Fibroblast of skin of back (primary cell): ENCODE measurements at regions not wholly inside any gene's neighbourhood (a gene's known extent, or its start where the extent isn't known, plus 50 kb on each side); places are given as distances from the start of the nearest gene placed in this dataset.
A peak's percentile ranks its signal among the peaks of the same experiment; 100 is the strongest.

ENCODE experiments used
- DNase-seq: peaks from one replicate; pipeline ENCODE4 v3.0.0-alpha.2; 2013

DNA sequence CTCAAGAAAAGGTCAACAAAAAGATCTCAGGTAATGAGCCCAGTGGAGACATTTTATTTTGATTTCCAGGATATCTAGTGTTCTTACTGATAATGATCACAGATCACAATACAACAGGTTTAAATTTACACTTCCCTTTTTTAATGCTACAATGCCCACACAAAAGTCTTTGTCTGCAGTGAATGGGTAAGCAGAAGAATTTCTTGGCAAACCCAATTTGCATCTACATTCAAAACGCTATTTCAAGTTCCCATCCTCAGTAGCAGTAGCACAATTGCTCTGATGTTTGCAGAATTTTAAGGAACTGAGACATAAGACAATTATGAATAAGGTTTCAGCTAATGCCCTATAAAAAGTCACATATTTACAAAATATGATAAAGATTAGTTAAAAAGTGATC is 929.4 kb upstream of the PIK3C3 start:
- no peak for DNase-seq

DNA sequence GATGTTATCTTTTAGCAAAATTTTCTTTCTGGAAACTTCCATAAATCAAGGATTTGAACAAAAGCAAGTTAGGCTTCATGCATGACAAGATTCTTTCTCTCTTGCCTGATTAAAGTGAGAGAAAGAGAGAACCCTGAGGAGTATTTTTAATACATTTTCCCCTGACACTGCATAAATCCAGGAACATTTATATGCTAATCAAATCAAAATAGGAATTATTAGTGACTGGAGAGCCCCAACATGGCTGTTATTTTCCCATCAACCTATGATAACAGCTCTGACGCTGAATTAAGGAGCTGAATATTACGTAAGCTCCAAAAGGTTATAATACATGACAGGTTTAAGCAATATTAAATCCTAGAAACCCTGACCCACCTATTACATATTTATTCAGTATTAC is 930.2 kb upstream of the PIK3C3 start:
- DNase-seq = no peak

DNA sequence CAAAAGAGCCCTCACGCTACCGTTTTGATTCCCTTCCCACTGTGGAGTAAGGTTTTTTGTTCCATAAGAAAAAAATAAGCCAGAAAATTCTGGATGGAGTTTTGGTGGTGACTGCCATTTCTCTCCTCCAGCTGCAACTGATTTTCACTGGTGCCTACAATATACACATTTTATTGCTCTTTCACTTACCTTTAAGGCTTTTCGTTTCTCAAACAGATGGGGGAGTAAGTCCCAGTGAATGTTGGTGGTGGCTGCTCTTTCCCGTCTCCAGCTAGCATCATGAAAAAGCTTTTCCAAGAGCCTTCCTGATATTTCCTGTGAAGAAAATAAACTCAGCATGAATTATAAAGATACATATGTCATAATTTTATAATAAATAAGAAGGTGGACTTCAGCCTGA is 932.5 kb upstream of the PIK3C3 start:
- DNase-seq = peak; percentile 1

DNA sequence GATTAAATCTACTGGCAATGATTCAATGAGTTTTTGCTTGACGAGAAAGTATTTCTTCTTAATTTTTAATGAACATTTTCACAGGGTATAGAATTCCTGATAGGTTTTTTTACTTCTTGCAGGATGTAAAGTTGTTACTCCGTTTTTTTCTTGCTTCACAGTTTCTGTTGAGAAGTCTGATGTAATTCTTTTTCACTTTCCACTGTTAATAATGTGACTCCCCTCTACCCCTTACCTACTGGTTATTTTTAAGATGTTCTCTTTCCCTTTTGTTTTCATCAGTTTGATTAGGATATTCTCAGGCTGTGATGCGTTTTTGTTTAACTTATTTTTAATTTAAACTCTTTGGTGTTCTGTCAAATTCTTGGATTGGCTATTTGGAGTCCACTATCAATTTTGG is 933.9 kb upstream of the PIK3C3 start:
- no peak for DNase-seq

DNA sequence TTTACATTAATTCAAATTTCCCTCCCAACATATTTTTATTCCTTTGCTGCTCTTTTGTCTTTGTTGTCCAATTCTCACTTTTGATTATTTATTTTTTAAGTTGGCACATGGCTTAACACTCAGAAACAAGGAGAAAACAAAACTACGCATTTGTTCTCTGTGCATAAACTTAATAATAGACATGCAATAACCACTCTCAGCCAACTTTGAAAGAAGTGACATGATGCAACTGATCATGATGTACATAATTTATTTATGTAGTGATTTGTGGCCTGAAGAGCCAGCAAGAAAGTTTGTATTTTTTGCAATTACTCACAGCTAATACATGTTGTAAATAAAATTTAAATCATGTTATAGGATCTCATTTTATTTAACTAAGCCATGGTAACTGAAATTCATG is 942.8 kb upstream of the PIK3C3 start:
- no peak for DNase-seq

DNA sequence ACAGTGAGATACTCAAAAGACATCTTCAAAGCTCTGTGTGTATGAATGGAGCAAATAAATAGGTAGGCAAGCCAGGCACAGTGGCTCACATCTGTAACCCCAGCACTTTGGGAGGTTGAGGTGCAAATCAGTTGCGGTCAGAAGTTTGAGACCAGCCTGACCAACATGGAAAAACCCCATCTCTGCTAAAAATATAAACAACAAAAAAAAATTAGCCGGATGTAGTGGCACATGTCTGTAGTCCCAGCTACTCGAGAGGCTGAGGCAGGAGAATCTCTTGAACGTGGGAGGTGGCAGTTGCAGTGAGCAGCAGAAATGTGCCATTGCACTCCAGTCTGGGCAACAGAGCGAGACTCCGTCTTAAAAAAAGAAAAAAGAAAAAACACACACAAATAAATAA is 945.1 kb upstream of the PIK3C3 start:
- no peak for DNase-seq

DNA sequence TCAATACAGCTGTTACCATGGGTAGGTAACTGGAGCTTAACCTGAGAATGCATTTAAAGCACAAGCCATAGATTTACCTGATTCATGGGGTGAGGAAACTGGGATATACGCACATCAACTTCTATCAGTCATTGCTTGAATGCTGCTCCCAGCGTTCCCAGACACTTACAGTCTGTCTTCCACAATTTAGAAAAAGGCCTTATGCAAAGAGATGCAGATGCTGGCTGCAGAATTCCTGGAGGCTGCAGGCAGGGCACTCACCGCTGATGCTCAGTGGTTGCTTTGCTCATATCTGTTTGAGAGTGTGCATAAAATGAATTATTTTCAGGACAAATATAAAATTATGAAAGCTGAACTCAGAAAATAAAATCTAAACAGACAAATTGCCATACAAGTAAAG is 950.7 kb upstream of the PIK3C3 start:
- DNase-seq = no peak

DNA sequence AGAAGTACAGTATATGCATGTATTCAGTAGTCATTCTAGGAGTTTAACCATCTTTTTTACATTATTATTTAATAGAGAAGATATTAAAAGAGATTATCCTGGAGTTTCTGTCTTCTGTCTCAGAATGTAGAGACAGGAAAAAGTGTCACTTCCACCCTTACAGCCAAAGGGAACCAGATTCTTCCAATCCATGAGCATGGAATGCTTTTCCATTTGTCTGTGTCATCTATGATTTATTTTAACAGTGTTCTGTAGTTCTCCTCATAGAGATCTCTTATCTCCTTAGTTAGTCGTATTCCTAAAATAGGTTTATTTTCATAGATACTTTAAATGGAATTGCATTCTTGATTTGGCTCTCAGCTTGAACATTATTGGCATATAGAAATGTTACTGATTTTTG is 959.5 kb upstream of the PIK3C3 start:
- DNase-seq = no peak

DNA sequence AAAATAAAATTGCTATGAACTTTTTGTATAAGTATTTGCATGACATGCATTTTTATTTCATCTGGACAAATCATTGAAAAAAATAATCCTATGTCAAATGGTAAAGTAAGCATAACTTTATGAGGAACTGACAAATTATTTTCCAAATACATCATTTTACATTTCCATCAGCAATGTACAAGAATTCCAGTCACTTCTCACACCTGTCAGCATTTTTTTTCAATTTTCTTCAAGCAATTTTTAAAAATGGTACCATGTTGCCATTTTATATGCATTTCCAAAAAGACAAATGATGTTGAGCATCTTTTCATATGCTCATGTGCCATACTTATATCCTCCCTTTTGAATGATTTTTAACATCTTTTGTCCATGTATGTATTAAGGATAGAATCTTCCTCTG is 961.7 kb upstream of the PIK3C3 start:
- DNase-seq = no peak

DNA sequence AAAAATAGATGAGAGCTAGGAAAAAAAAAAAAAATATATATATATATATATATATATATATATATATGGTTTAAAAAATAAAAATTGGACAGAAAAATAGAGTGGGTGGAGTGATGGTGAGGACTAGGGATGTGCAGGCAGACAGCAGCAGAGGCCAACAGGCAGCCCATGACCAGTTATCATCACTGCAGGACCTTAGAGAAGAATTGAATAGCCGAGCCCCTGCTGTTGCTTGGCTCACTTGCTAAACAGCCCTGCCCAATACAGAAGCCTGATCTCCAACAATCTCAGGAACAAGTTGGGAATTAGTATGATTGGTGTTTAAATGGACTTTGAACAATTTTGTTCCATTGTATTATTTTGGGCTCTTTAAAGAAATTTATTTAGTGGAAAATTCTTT is 967.5 kb upstream of the PIK3C3 start:
- DNase-seq = no peak

DNA sequence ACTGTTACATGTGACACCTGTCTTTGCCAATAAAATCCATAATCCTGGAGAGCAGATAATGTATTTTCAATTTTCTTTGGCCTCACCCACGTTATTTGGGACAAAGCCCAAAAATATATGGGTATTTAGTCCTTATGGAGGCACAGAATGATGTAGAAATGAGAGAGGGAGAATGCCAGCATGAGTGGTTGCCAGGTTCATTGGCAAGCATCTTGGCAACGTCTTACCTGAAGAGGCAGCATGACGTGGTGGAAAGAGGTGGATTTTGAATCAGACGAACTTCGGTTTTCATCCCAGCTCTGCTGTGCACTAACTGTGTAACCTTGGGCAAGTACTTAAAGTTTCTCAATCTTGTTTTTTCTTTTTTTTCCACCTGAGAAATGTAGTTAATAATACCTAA is 969.6 kb upstream of the PIK3C3 start:
- no peak for DNase-seq

DNA sequence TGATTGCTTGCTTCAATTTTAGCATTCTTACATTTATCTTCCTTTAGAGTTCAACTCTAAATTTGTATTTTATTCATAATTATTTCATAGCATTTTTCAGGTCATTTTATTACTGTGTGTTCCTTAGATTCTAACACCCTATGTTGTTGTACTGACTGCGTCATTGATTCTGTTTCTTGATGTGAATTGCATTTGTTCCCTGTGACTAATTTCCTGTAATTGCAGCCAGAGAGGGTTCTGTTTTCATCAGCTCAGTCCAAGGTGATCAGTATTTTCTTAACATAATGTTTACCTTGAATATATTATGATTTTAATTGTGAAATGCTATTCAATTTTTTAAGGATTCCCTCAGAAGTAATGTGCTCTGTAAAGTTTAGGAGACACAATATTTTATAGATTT is 970.2 kb upstream of the PIK3C3 start:
- no peak for DNase-seq

DNA sequence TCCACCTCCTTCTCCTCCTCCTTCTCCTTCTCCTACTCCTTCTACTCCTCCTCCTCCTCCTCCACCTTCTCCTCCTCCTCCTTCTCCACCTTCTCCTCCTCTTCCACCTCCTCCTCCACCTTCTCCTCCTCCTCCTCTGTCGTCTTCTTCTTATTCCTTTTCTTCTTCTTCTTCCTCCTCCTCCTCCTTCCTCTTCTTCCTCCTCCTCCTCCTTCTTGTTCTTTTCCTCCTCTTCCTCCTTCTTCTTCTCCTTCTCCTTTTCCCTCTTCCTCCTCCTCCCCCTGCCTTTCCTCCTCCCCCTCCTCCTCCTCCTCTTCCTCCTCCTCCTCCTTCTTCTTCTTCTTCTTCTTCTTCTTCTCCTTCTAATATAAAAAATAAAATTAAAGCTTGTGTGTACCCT is 971.2 kb upstream of the PIK3C3 start:
- DNase-seq = no peak

DNA sequence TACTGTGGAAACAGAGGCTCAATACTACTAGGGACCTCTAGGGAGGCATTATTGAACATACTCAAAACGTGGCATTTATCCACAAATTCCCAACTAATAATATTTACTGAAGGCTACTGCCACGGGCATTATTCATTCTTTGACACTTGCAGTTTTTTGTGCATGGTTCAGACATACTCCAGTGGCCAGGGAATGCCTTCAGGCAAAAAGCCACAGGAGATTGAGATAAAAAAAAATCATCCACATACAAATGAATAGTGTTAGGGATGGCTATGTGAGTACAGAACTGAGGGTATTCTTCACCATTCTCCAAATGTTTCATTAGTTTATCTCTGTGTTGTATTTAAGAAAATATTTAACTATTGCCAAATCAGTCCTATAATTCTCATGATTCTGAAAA is 974.9 kb upstream of the PIK3C3 start:
- DNase-seq = no peak

DNA sequence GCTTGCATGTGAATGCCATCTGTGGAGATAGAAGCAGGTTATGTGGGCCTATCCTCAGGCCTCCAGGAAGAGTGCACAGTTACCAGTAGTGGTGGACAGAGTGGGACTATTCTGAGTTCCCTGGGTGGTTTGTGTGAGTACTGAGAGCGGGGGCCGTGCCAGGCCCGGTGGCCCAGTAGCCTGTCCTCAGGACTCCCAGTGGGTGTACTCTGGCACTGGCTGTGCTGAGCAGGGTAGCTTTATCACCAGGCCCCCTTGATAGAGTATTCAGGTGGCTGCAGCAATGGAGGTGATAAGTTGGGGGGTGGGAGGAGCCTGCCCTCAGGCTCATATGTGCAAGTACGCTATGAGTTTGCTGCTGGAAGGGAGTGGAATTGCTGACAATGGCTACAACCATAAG is 979.0 kb upstream of the PIK3C3 start:
- DNase-seq = no peak

DNA sequence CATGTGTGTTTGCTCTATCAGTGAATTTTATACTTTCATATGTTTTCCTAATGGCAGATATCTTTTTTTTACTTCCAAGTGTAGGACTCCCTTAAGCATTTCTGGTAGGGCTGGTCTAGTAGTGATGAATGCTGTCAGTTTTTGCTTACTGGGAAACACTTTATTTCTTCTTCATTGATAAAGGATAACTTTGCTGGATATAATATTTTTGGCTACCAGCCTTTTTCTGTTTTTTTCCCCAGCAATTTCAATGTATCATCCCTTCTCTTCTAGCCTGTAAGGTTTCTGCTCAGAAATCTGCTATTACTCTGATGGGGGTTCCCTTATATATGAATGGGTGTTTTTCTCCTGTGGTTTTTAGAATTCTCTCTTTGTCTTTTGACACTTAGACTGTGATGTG is 980.6 kb upstream of the PIK3C3 start:
- DNase-seq = no peak

DNA sequence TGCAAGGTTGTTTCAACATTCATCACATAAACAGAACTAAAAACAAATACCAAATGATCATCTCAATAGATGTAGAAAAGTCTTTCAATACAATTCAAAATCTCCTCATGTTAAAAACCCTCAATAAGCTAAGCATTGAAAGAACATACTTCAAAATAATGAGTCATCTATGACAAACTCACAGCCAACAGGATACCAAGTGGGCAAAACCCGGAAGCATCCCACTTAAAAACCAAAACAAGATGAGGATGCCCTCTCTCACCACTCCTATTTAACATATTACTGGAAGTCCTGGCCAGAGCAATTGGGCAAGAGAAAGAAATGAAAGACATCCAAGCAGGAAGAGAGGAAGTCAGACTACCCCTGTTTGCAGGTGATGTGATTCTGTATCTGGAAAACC is 992.2 kb upstream of the PIK3C3 start:
- peak; percentile 11 for DNase-seq

DNA sequence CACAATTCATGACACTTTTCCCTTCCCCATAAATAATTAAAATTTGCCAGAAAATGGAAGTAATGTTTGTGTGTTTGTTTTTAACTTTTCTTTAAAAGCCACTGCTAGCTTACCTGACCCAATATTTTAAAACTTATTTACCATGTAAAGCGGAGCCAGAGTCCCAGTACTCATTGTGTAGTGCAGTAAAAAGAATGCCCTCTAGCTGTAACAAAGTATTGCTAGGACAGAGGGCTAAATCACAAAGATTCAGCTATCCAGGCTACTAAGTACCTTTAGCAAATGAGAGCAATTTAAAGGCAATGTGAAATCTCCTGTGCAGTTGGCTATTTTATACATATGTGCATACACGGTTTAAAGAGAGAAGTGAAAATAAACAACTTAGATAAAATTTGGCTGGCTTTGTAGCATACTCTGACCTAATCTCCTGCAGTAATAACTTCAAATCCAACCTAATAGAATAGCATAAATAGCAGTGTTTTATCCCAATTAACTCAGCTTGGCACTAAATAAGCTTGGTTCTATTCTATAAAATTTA is 997.4 kb upstream of the PIK3C3 start:
- DNase-seq = no peak

DNA sequence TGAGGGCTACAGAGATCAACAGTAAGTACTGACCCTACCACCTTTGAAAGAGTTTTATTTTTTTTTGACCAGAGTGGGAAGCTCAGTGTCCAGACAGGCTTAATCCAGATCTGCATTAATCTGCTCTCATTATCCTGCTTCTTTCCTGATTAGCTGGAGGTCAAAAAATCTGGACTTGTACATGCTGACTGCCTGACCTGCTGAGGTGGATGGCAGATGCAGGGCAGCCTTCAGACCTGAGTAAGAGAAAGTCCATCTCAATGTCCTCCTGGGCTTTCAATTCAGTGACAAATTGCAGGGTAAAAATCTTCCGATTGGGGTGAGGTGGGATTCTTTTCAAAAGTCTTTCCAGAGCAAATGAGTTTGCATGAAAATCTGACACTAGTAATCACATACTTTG is 998.8 kb upstream of the PIK3C3 start:
- no peak for DNase-seq

DNA sequence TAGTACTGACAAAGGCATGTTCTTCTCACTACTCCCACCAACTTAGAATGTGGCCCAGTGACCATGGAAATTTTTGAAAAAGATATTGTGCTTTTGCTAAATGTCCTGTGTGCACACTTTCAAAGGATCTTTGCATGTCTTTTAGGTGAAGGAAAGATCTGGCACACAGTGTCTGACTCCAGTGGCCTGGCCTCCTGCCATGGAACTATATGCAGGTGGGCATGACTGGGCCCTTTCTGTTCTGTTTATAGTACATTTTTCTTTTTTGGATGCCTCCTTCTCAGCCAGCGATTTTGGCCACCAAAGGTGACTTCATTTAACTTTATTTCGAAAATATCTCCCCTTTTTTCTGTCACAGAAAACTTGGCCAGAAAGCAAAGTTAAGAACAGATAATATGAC is 999.7 kb upstream of the PIK3C3 start:
- no peak for DNase-seq

DNA sequence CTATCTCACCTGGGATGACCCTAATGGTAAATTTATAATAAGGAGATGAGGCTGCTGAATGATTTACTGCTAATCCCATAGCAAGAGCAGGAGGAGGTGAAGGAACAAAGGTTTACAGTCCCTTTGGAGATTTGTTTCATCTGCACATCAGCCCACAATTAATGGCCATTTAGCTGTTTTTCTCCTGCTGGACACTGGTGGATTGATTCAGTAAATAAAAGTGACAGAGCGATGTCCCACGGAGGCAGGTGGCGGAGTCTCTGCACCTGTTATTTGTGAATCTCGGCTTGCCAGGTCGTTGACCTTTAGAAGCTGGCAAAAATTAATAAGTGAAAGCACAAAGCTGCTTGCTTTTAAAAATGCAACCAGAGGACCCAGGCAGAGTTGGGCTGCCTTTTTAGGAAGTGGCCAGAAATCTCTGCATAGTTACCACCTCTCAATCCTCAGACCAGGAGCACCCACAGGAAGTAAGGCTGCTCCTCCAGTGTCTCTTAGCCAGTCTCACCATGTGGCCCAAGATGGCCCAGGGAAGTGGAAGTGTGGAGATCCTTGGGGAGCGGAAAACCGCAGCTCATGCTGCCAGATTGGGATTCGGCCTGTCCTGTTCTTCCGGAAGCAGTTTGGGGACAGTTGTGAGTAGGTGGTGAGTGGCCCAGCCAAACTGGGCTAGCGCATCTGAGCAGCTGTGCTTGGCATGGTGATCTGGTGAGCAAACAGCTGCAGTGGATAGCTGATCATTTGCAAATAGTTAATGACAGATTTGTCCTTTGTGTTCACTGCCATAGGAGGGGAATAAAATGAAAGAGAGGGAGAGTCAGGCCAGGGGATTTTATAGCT is 1005.7 kb upstream of the PIK3C3 start:
- DNase-seq = no peak

DNA sequence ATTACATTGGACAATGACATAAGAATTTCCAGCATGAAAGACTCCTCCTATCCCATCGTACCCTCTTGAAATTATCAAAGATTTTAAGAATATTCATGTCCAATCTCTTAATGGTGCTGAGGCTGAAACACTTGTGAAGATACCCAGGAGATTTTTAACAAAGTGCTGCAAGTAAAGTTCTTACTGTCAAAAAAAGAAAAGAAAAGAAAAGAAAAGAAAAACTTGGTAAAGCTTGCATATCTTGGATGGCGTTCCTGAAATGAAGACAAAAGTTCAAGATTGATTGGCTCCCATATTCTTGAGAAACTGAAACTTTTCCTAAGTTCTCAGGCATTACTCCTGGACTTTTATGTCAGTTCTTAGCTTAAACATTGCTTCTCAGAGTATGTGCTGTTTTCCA is 1010.5 kb upstream of the PIK3C3 start:
- DNase-seq = no peak

DNA sequence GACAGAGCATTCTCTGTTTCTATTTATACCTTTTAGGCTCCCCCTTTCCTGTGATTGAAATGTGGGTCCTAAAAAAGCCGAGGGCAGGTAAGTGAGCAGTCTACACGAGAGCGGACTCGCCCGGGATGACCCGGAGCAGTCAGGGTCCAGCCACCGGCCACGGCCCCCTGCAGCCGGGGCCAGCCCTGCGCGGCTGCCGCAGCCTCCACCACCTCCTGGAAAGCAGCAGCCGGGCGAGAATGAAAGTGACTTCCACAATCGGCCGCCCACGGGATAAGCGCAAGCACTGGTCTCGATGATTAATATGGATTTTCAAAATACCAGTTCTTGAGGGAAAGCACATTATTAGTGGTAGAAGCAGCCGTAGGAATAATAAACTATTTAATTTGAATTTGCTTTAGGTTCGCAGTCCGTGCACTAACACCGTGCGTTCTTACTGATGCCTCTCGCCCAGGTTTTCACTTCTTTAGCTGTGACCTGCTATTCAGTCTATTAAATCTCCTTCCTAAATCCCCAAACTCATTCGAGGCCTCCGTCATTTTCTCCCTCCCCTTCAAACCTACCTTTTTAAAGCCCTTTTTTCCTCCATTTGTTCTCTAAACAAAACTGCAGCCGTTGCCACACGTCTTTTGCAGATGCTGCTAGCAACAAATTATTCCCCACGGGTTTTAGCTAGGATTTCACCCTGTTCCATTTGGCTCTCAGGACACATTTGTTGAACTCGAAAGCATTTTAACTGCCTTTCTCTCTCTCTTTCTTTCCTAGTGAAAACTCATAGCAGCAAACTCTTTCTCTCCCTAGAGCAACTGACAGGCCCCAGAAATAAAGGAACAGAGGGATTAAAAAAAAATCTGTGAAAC is 1015.1 kb upstream of the PIK3C3 start:
- DNase-seq = no peak

DNA sequence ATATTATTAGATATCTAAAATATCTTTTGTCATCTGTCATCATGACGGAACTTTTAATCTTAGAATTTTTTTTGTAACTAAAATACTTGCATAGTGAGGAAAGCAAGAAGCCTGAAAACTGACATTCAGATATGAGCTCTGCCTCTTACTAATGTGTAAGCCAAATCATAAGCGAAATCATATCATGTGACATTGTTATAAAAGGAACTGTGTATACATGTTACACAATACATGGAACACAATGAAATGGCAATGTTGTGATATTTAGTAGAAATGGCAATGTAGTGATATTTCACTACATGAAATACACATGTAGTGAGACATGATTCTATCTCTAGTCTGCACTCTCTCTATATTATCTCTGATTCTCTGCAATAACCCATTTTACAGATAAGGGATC is 1016.4 kb upstream of the PIK3C3 start:
- DNase-seq = no peak
